ENCODE measurements at regions not wholly inside any gene's neighbourhood (a gene's known extent, or its start where the extent isn't known, plus 50 kb on each side); places are given as distances from the start of the nearest gene placed in this dataset.

DNA sequence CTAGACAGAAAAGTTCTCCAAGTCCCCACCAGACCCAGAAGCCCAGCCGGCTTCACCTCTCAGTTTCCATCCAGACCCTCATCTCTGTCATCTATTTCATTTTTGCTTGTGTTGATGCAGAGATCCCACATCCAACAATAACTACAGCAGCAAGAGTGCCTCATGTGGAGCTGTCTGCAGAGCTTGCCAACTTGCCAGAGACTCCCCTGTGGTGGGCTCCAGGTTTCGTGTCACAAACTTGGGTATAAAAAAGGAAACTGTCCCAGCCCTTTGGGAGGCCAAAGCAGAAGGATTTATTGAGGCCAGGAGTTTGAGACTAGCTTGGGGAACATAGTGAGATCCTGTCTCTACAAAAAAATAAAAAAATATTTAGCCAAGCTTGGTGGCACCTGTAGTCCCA lies 182.4 kb upstream of the ATP10A start:
- H3K27ac Mint-ChIP-seq (ENCODE audit: unreplicated experiment), result no peak overlapping the region
- no peaks in the 10 kb centered on the region for H3K27me3 Mint-ChIP-seq (ENCODE audit: insufficient read depth, unreplicated experiment)
- H3K9me3 Mint-ChIP-seq (ENCODE audit: unreplicated experiment), result no peaks in the 10 kb centered on the region
- Histone ChIP-seq H3K36me3 (ENCODE audit: control insufficient read depth, insufficient read depth, low read length) (no peaks in the 10 kb centered on the region), H3K4me1 (no peaks in the 10 kb centered on the region), H3K27me3 (replicated peaks; ENCODE audit: control insufficient read depth, insufficient read depth, low read length) (no peaks in the 10 kb centered on the region), H3K9me3 (peaks cover 4% of the 10 kb centered on the region; the same call in 1 of the 2 replicates), H3K4me3 (ENCODE audit: low read depth, low read length) (no peak overlapping the region)
- H3K36me3 Mint-ChIP-seq (ENCODE audit: insufficient read depth, unreplicated experiment), result no peaks in the 10 kb centered on the region
- TF ChIP-seq, protein P1, sequence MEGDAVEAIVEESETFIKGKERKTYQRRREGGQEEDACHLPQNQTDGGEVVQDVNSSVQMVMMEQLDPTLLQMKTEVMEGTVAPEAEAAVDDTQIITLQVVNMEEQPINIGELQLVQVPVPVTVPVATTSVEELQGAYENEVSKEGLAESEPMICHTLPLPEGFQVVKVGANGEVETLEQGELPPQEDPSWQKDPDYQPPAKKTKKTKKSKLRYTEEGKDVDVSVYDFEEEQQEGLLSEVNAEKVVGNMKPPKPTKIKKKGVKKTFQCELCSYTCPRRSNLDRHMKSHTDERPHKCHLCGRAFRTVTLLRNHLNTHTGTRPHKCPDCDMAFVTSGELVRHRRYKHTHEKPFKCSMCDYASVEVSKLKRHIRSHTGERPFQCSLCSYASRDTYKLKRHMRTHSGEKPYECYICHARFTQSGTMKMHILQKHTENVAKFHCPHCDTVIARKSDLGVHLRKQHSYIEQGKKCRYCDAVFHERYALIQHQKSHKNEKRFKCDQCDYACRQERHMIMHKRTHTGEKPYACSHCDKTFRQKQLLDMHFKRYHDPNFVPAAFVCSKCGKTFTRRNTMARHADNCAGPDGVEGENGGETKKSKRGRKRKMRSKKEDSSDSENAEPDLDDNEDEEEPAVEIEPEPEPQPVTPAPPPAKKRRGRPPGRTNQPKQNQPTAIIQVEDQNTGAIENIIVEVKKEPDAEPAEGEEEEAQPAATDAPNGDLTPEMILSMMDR (IDR thresholded peaks at IDR 0.05; ENCODE audit: insufficient read depth in 1 of 2, low read depth in 1 of 2, low read length in 1 of 2, severe bottlenecking in 1 of 2, unreplicated experiment in 1 of 2), result no peak
- CTCF ChIA-PET, result no interaction called here
- DNase-seq, result no peak
- intact Hi-C loops (cut with micrococcal nuclease; ENCODE audit: unreplicated experiment), result no loop called here
- no peak overlapping the region for H3K4me3 Mint-ChIP-seq (ENCODE audit: unreplicated experiment)
- POLR2A ChIA-PET, result no interaction called here
- no TSS peak for BruUV-seq (replicated peaks)
- H3K4me1 Mint-ChIP-seq (ENCODE audit: low read depth, unreplicated experiment), result no peaks in the 10 kb centered on the region

DNA sequence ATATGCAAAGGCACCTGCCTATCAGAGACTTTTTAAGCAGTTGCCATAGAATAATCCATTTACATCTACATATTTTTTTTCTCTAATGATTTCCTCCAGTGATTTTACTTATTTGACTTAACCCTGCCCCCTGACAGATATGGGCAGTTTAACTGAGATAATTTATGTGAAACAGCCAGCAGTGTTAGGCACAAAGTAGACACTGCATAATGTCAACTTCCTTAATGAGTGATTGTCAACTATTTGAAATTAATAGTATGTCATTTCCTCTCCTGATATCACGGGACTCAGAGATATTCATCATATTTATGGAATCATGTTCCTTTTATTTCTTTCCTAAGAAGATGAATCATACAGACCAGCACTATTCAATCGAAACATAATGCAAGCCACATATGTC lies 179.9 kb upstream of the ATP10A start:
- no peaks in the 10 kb centered on the region for H3K4me1 ChIP-seq
- H3K4me1 Mint-ChIP-seq (ENCODE audit: low read depth, unreplicated experiment), result no peaks in the 10 kb centered on the region
- H3K27ac Mint-ChIP-seq (ENCODE audit: unreplicated experiment), result no peak overlapping the region
- no peak overlapping the region for H3K4me3 ChIP-seq (ENCODE audit: low read depth, low read length)
- H3K27me3 Mint-ChIP-seq (ENCODE audit: insufficient read depth, unreplicated experiment), result no peaks in the 10 kb centered on the region
- TF ChIP-seq, protein P1 (IDR thresholded peaks at IDR 0.05; ENCODE audit: insufficient read depth in 1 of 2, low read depth in 1 of 2, low read length in 1 of 2, severe bottlenecking in 1 of 2, unreplicated experiment in 1 of 2), result no peak
- intact Hi-C loops (cut with micrococcal nuclease; ENCODE audit: unreplicated experiment), result no loop called here
- peaks cover 4% of the 10 kb centered on the region; the same call in 1 of the 2 replicates for H3K9me3 ChIP-seq
- H3K27me3 ChIP-seq (replicated peaks; ENCODE audit: control insufficient read depth, insufficient read depth, low read length), result no peaks in the 10 kb centered on the region
- no peaks in the 10 kb centered on the region for H3K36me3 ChIP-seq (ENCODE audit: control insufficient read depth, insufficient read depth, low read length)
- no peak overlapping the region for H3K4me3 Mint-ChIP-seq (ENCODE audit: unreplicated experiment)
- CTCF ChIA-PET, result no interaction called here
- H3K9me3 Mint-ChIP-seq (ENCODE audit: unreplicated experiment), result no peaks in the 10 kb centered on the region
- no TSS peak for BruUV-seq (replicated peaks)
- no peaks in the 10 kb centered on the region for H3K36me3 Mint-ChIP-seq (ENCODE audit: insufficient read depth, unreplicated experiment)
- DNase-seq, result no peak
- POLR2A ChIA-PET, result no interaction called here

DNA sequence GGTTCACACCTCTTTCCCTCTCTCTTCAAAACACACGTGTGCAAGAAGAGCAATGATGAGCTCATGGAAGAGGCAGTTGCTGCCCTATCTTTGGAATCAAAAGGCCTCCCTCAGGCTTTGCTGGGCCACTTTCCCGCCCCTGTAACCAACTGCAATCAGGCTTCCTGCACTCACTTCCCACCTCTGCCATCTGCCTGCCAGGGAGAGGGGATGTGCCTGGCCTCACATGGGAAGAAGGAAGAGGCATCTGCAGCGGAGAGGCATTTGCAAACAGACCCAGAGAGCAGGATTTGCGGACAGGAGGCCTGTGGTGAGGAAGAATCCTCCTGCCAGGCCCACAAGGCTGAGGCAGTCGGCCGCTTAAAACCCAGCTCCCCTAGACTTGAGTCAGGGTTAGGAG lies 175.6 kb upstream of the ATP10A start:
- H3K9me3 ChIP-seq, result no peaks in the 10 kb centered on the region
- TF ChIP-seq, protein P1 (IDR thresholded peaks at IDR 0.05; ENCODE audit: insufficient read depth in 1 of 2, low read depth in 1 of 2, low read length in 1 of 2, severe bottlenecking in 1 of 2, unreplicated experiment in 1 of 2), result no peak
- BruUV-seq (replicated peaks), result no TSS peak
- CTCF ChIA-PET, result no interaction called here
- Mint-ChIP-seq H3K27ac (ENCODE audit: unreplicated experiment) (no peak overlapping the region), H3K4me3 (ENCODE audit: unreplicated experiment) (no peak overlapping the region), H3K27me3 (ENCODE audit: insufficient read depth, unreplicated experiment) (no peaks in the 10 kb centered on the region), H3K36me3 (ENCODE audit: insufficient read depth, unreplicated experiment) (no peaks in the 10 kb centered on the region), H3K4me1 (ENCODE audit: low read depth, unreplicated experiment) (peaks cover 2% of the 10 kb centered on the region), H3K9me3 (ENCODE audit: unreplicated experiment) (no peaks in the 10 kb centered on the region)
- peaks cover 4% of the 10 kb centered on the region for H3K4me1 ChIP-seq
- POLR2A ChIA-PET, result no interaction called here
- DNase-seq, result no peak
- intact Hi-C loops (cut with micrococcal nuclease; ENCODE audit: unreplicated experiment), result no loop called here
- H3K36me3 ChIP-seq (ENCODE audit: control insufficient read depth, insufficient read depth, low read length), result no peaks in the 10 kb centered on the region
- no peak overlapping the region for H3K4me3 ChIP-seq (ENCODE audit: low read depth, low read length)
- no peaks in the 10 kb centered on the region for H3K27me3 ChIP-seq (replicated peaks; ENCODE audit: control insufficient read depth, insufficient read depth, low read length)

Data from Caco-2 (cell line).